IMR-90 (cell line): ENCODE measurements at regions not wholly inside any gene's neighbourhood (a gene's known extent, or its start where the extent isn't known, plus 50 kb on each side); places are given as distances from the start of the nearest gene placed in this dataset.

Experiments used
- ATAC-seq: fragments of 200-7000 bp; cut with Tn5 transposase; 2 replicates; pipeline ENCODE4 v1.9.1; 2020; ENCODE audit warnings: low read depth, mild to moderate bottlenecking, moderate library complexity
- BruUV-seq: library from RNA; stranded (reverse); fragments of 400-500 nt; replicated peaks from 2 replicates; lab custom pipeline; 2021; lab: Mats Ljungman, UMichigan
- CTCF ChIA-PET: fragments of 300-600 bp; formaldehyde crosslinking; extraction: SDS; loops from one replicate; lab custom pipeline; 2021; ENCODE audit warnings: antibody characterized with exemption; lab: Yijun Ruan, JAX
- POLR2A ChIA-PET: fragments of 300-600 bp; sonication (Branson Sonifier 250); formaldehyde crosslinking; loops from one replicate; lab custom pipeline; 2022; ENCODE audit warnings: antibody characterized with exemption; ENCODE audit not compliant: unreplicated experiment; lab: Charles Lee
- DNase-seq: peaks from one replicate; pipeline ENCODE4 v3.0.0; 2013
- H2AFZ ChIP-seq: replicated peaks from 2 replicates; pipeline ENCODE3; 2013; ENCODE audit warnings: low read length, mild to moderate bottlenecking; ENCODE audit not compliant: poor library complexity
- H2AK5ac ChIP-seq: 2 replicates; pipeline ENCODE4 v1.6.1; 2013; ENCODE audit warnings: low read depth, low read length, inconsistent platforms
- H2AK9ac ChIP-seq: replicated peaks from 2 replicates; pipeline ENCODE3; 2013; ENCODE audit warnings: mild to moderate bottlenecking, low read depth, low read length, moderate library complexity; ENCODE audit not compliant: poor library complexity
- H2BK120ac ChIP-seq: 2 replicates; pipeline ENCODE4 v1.6.1; 2013; ENCODE audit warnings: low read depth, low read length, inconsistent platforms
- H2BK15ac ChIP-seq: 3 replicates; pipeline ENCODE4 v1.6.1; 2013; ENCODE audit warnings: low read depth, low read length, inconsistent platforms
- H2BK20ac ChIP-seq: 2 replicates; pipeline ENCODE4 v1.6.1; 2013; ENCODE audit warnings: low read depth, mild to moderate bottlenecking, inconsistent platforms, low read length, moderate library complexity
- H2BK5ac ChIP-seq: 2 replicates; pipeline ENCODE4 v1.6.1; 2013; ENCODE audit warnings: mild to moderate bottlenecking, low read depth, low read length, inconsistent platforms; ENCODE audit not compliant: poor library complexity, severe bottlenecking
- H3K14ac ChIP-seq: replicated peaks from 2 replicates; pipeline ENCODE4 v1.6.1; 2013; ENCODE audit warnings: low read depth, low read length, inconsistent platforms
- H3K18ac ChIP-seq: 2 replicates; pipeline ENCODE4 v1.6.1; 2013; ENCODE audit warnings: low read depth, low read length, control low read depth
- H3K23ac ChIP-seq: 2 replicates; pipeline ENCODE4 v1.6.1; 2013; ENCODE audit warnings: low read depth, low read length, inconsistent platforms
- H3K27ac ChIP-seq: 2 replicates; pipeline ENCODE4 v1.5.1; 2013; ENCODE audit warnings: mild to moderate bottlenecking, control low read depth, low read length; ENCODE audit not compliant: insufficient read depth
- H3K27me3 ChIP-seq: 2 replicates; pipeline ENCODE4 v1.6.1; 2013; ENCODE audit warnings: low read length; ENCODE audit not compliant: control insufficient read depth, insufficient read depth
- H3K36me3 ChIP-seq: 2 replicates; pipeline ENCODE4 v1.6.1; 2013; ENCODE audit warnings: low read length, mixed read lengths; ENCODE audit not compliant: control insufficient read depth, insufficient read depth
- H3K4ac ChIP-seq: 2 replicates; pipeline ENCODE4 v1.6.1; 2013; ENCODE audit warnings: low read depth, low read length, inconsistent platforms
- H3K4me1 ChIP-seq: 2 replicates; pipeline ENCODE4 v1.6.1; 2013; ENCODE audit warnings: low read length, mixed read lengths; ENCODE audit not compliant: control insufficient read depth, insufficient read depth
- H3K4me2 ChIP-seq: 2 replicates; pipeline ENCODE4 v1.6.1; 2013; ENCODE audit warnings: low read depth, mild to moderate bottlenecking, control low read depth, low read length, moderate library complexity
- H3K4me3 ChIP-seq: 2 replicates; pipeline ENCODE4 v1.5.1; 2013; ENCODE audit warnings: low read depth, mild to moderate bottlenecking, control low read depth, low read length, moderate library complexity; ENCODE audit not compliant: insufficient read depth
- H3K56ac ChIP-seq: 2 replicates; pipeline ENCODE4 v1.6.1; 2013; ENCODE audit warnings: low read length, inconsistent platforms; ENCODE audit not compliant: insufficient read depth; ENCODE audit errors: extremely low read depth
- H3K79me1 ChIP-seq, 2 experiments: 2 replicates each; pipeline ENCODE4 v1.6.1; 2013; ENCODE audit warnings: low read length in 2 of 2, inconsistent platforms in 1 of 2, low read depth in 1 of 2
- H3K9ac ChIP-seq: 2 replicates; pipeline ENCODE4 v1.6.1; 2013; ENCODE audit warnings: low read depth, low read length, control low read depth
- H3K9me1 ChIP-seq: 2 replicates; pipeline ENCODE4 v1.6.1; 2013; ENCODE audit warnings: low read length, inconsistent platforms; ENCODE audit not compliant: insufficient read depth
- H3K9me3 ChIP-seq: 2 replicates; pipeline ENCODE4 v1.6.1; 2013; ENCODE audit warnings: low read length; ENCODE audit not compliant: control insufficient read depth, insufficient read depth
- H4K20me1 ChIP-seq: 2 replicates; pipeline ENCODE4 v1.6.1; 2013; ENCODE audit warnings: low read length, inconsistent platforms; ENCODE audit not compliant: insufficient read depth
- H4K5ac ChIP-seq: 2 replicates; pipeline ENCODE4 v1.6.1; 2013; ENCODE audit warnings: mild to moderate bottlenecking, low read depth, low read length, control low read depth
- H4K8ac ChIP-seq, 2 experiments: 2 replicates each; pipeline ENCODE4 v1.6.1; 2013; ENCODE audit warnings: low read depth in 2 of 2, low read length in 2 of 2, control low read depth in 1 of 2, inconsistent platforms in 1 of 2
- H4K91ac ChIP-seq: 2 replicates; pipeline ENCODE4 v1.6.1; 2013; ENCODE audit warnings: low read depth, low read length, inconsistent platforms; ENCODE audit not compliant: insufficient read depth
- CEBPB ChIP-seq: IDR thresholded peaks from 2 replicates; pipeline ENCODE4 v1.6.1; 2012; ENCODE audit warnings: low read depth, low read length, improper control_type of control experiment
- FOS ChIP-seq: fragments of 150-350 bp; IDR thresholded peaks from 2 replicates; pipeline ENCODE4 v1.6.1; 2016; ENCODE audit warnings: low read depth, low read length
- RFX5 ChIP-seq: IDR thresholded peaks from 2 replicates; pipeline ENCODE4 v1.8.0; 2012; ENCODE audit warnings: low read depth, mild to moderate bottlenecking, low read length, moderate library complexity
- WGBS, 2 experiments: methylation state at CpG; one replicate each; pipeline versions ENCODE4 v1.1.5 to v1.1.7; 2013; ENCODE audit warnings: missing lambda C conversion rate in 2 of 2; ENCODE audit not compliant: insufficient read length in 1 of 2; ENCODE audit errors: extremely low coverage in 2 of 2; 5-methylcytosine and 5-hydroxymethylcytosine counted together
- dilution Hi-C: fragments of 300-500 bp; cut with HindIII; formaldehyde crosslinking; loops from one replicate; pipeline ENCODE4 v1.14.3; 2018; ENCODE audit warnings: low sequenced_read_pairs; ENCODE audit not compliant: unreplicated experiment
- in situ Hi-C: fragments of 300-500 bp; cut with MboI; formaldehyde crosslinking; loops from 3 replicates; pipeline ENCODE4 v1.14.3; 2019; ENCODE audit warnings: low sequenced_read_pairs, inconsistent platforms, mixed read lengths
- intact Hi-C: fragments of 100-400 bp; cut with micrococcal nuclease; formaldehyde crosslinking; loops from 2 replicates; pipeline ENCODE4 v1.10.0; 2022
- TF ChIP-seq, protein P1 (sequence below): conservative IDR thresholded peaks from 2 replicates; pipeline ENCODE4 v1.5.1; 2012; ENCODE audit warnings: mild to moderate bottlenecking, low read depth, low read length, improper control_type of control experiment

- Histone ChIP-seq H2AK9ac (no peak overlapping the region), H4K8ac (no peak overlapping the region), H2AFZ (no peak overlapping the region), H3K56ac (no peak overlapping the region), H3K9ac (no peak overlapping the region), H3K4me2 (no peak overlapping the region), H3K18ac (no peak overlapping the region), H2BK5ac (no peak overlapping the region), H4K5ac (no peak overlapping the region), H3K27me3 (no peaks in the 10 kb centered on the region), H3K36me3 (no peaks in the 10 kb centered on the region), H2BK15ac (no peak overlapping the region), H2BK120ac (no peak overlapping the region), H3K79me1 (no peaks in the 10 kb centered on the region), H4K20me1 (no peaks in the 10 kb centered on the region), H3K14ac (no peak overlapping the region), H3K4ac (no peak overlapping the region), H3K23ac (no peak overlapping the region), H3K4me3 (no peak overlapping the region), H4K91ac (no peak overlapping the region), H2BK20ac (no peak overlapping the region; the same call in 1 of the 2 replicates), H2AK5ac (no peak overlapping the region), H3K27ac (no peak overlapping the region), H3K9me1 (no peaks in the 10 kb centered on the region), H3K9me3 (no peaks in the 10 kb centered on the region), H3K4me1 (no peaks in the 10 kb centered on the region)
- intact Hi-C loops = no loop called here
- ATAC-seq (no peak), DNase-seq (peak; percentile 11)
- TF ChIP-seq RFX5 = no peak
- no peak for TF ChIP-seq CEBPB
- TF ChIP-seq FOS = no peak
- TF ChIP-seq, protein P1, sequence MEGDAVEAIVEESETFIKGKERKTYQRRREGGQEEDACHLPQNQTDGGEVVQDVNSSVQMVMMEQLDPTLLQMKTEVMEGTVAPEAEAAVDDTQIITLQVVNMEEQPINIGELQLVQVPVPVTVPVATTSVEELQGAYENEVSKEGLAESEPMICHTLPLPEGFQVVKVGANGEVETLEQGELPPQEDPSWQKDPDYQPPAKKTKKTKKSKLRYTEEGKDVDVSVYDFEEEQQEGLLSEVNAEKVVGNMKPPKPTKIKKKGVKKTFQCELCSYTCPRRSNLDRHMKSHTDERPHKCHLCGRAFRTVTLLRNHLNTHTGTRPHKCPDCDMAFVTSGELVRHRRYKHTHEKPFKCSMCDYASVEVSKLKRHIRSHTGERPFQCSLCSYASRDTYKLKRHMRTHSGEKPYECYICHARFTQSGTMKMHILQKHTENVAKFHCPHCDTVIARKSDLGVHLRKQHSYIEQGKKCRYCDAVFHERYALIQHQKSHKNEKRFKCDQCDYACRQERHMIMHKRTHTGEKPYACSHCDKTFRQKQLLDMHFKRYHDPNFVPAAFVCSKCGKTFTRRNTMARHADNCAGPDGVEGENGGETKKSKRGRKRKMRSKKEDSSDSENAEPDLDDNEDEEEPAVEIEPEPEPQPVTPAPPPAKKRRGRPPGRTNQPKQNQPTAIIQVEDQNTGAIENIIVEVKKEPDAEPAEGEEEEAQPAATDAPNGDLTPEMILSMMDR = no peak
- no CpG with 5 or more reads among the region's 4 CpGs for WGBS, 2 experiments
- in situ Hi-C loops = no loop called here
- no TSS peak for BruUV-seq
- ChIA-PET POLR2A (no interaction called here), CTCF (interaction anchor here (0.7 kb wide), 1 partner anchor 8 kb away, joined by 4 read pairs; no protein-coding TSS in a partner anchor)
- dilution Hi-C loops = no loop called here
These were observed 242.1 kb downstream of the ZNF608 start for GRCh38 chr5:124504081-124504916.
